ENCODE measurements at regions not wholly inside any gene's neighbourhood (a gene's known extent, or its start where the extent isn't known, plus 50 kb on each side); places are given as distances from the start of the nearest gene placed in this dataset.
A peak's percentile ranks its signal among the peaks of the same experiment; 100 is the strongest.
"Not testable (repeated sequence)": the region's sequence is repeated elsewhere in the genome, so short reads cannot be mapped to it uniquely, and the experiment has no call there.

DNA sequence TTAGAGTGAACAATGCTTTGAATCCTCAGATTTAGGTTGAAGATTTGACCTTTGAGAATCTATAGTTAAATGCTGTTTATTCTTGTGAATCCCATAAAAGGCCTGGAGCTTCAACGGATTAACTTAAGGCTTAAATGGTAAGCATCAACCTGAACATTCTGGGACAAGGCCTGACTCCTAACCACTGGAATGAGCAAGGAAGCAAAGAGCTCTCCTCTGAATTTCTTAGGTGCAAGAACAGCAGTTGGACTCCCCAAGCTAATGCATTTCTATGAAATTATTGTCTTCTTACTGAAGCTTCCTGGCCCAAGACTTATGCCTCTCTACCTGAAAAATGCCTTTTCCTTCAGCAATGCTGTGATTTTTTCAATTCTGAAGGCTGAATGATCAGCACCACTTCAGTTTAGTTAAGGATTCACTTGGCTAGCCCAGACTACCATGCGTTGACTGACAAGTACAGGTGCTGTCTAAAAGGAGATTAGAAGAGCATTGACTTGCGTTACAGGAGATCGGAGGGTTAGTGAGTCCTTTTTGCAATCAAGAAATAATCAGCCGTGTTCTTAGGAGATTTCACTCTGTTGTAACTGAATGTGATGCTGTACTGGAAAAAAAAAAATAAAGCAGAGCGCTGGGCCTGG, 178.5 kb downstream of the ZC3H11B start:
- DNase-seq (ENCODE audit: low read depth in 1 of 2, low spot score in 1 of 2): no peak

DNA sequence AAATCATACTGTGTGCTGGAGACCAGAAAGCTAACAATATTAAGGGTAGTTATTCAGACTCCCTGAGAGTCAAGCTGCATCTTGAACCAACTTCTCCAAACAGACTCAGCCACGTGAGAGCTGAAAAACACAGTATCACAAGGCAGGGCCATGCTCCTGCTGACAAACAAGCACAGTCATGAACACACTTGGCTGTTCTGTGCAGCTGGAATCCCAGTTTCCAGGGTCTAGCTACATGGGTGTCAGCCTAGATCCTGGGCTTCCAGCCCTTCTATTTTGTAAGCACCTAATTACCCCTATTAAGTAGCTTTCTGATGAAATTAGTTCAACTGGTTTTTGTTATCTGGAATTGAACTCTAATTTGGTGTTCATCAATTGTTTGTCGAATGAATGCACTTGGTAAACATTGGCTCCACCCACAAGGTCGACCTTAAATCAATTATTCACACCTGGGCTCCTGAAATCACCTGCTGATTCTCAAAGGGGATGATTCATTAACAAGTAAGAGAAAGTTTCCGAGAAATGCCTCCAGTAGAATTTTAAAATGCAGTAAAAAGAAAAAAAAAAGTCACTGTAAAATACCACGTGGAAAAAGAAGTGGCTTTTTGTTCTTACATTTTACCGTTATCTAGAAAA, 179.3 kb downstream of the ZC3H11B start:
- no peak for DNase-seq (ENCODE audit: low read depth in 1 of 2, low spot score in 1 of 2)

DNA sequence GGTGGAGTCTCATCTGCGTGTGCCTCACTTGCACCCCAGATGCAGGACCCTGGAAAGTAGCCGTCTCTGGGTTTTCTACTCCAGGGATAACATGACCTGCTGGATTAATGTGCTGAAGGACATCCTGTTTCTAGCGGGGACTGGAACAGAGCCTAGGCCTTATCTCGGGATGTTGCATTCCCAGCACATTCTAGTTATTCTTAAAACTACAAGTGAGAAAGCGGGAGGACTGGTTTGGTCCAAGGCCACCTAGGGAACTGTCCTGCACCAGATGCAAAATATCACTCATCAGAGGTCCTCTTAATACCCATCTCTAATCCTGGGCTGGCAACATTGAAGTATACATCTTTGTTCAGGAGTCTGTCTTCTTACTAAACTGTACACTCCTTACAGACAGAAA, 179.9 kb downstream of the ZC3H11B start:
- DNase-seq (ENCODE audit: low read depth in 1 of 2, low spot score in 1 of 2): no peak

DNA sequence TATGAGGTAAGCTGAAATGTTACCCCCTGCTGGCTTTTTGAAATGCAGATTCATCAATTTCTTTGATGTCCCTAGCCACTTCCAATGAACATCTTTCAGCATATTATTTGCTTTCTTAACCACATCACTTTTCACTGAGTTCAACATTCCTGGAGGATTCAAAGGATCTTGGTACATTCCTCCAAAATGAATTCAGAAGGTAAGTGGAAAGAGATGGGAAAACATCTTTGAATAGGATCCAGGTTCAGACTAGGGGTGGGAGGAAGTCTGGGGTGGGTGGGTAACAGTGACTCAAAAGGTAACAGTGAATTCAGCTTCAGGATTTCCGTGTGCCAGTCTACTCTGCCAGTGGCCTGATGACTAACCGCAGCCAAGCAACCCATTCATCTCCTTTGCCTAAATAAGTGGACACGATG, 180.7 kb downstream of the ZC3H11B start:
- no peak for DNase-seq (ENCODE audit: low read depth in 1 of 2, low spot score in 1 of 2)

DNA sequence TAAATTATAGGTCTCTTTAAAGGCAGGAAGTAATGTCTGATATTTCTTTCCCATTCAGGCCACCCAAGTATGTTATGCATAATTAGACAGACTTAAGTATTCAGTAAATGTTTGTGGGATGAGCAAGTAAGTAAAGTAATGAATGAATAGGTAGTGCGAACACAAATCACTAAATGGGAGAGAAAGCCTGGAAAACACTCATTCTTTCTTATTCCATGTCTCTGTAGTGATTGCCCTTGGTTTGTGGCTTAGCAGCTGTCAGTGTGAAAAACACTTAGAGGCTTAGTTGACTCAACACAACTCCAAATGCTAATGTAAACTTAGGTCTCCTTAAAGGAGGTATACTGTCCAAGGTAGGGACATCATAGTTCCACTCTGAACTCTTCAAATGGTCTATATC, 182.5 kb downstream of the ZC3H11B start:
- DNase-seq (ENCODE audit: low read depth in 1 of 2, low spot score in 1 of 2): no peak

DNA sequence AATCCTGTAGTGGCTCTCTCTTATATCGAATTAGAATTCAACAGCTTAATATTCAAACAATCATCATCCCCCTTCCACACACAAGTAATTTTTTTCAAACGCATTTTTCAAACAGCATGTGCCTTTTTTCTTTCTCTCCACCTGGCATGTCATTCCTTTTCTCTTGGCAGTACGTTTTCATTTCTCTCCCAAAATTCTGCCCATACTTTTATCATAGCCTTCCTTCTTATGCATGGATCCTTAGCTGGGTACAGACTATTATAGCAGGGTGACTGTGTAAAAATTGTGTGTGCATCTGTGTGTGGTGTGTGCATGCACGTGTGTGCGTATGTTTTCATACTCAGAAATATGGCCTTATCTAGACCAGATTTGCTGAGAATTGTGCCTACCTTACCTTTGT, 184.3 kb downstream of the ZC3H11B start:
- DNase-seq (ENCODE audit: low read depth in 1 of 2, low spot score in 1 of 2): no peak

DNA sequence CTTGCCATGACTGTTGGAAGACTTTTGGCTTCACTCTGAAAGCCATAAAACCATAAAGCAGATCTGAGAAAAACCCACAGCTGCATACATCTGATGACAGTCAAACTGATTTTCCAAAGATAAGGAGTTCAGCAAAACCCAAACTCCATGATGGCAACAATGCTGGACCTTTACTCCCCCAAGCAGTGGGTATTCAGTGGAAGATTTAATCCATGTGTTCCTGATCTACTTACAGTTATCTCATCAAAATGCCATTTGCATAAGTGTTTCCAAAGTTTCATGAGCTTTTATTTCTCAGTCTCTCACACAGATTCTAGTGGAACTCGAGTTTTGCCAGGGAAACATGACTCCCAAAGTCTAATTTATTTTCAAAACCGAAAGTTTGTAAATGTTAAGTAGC, 184.9 kb downstream of the ZC3H11B start:
- no peak for DNase-seq (ENCODE audit: low read depth in 1 of 2, low spot score in 1 of 2)

DNA sequence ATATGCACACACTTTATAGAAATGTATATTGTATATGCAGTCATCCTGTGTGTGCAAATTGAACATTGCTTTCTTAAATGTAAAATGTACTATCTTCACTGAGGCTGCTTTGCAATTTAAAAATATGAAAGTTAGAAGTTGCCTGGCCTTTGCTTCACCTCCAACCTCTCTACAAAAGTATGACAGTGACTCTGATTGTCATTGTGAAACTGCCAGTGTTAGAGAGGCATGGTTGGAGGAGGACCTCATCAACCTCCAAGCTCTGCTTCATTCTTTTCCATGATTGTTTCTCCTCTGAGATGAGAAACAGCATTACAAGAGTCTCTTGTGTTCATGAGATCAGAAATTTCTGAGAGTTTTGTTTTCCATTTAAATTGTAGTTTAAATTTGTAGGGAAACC, 185.5 kb downstream of the ZC3H11B start:
- DNase-seq (ENCODE audit: low read depth in 1 of 2, low spot score in 1 of 2): no peak

DNA sequence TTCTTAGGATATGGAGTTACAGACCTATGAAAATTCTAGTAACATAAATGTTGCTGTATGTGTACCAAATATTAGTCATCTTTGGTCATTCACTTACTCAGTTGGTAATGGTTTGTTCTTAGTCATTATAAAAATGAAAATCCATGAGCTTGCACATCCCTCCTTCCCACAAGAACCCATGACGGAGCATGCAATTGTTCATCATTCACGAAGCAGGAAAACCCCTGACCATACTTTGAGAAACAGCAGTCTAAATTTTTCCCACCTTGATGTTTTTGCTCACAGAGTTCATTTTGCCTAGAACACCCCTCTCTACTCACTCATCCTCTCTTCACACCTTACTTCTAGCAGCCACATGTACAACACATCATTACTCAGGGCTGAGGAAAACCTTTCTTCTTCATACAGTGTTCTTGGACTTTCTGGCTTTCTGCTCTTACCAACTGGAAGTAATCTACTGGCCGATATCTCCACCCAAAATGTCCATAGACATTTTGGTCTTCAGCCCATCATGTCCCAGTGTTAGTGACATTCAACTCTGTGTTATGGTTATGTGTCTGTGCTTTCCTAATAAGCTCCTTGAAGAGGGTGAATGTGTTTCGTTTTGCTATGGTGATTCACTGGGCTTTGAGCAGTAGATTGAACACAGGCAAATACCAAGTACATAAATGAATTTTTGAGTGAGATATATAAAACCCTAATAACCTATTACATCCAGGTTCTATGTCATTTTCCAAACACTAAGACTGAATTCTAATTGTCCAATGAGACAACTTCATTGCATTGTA, 189.9 kb downstream of the ZC3H11B start:
- DNase-seq (ENCODE audit: low read depth in 1 of 2, low spot score in 1 of 2): no peak

DNA sequence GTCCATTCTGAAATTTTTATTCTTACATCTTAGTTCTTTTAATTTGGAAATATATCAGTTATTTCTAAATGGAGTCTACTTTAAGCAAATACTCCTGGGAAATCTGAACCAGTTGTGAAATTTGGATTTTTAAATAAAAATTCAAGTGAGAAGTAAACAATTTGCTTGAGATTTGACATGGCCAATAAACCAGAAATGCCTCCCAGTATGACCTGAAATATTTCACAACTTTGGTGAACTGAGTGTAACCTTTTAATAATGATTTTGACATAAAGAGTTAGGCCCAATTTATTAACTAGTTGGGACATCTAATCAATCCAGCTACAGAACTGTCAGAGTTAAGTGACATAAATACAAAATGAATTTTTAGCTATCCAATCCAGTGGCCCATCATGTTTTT, 192.0 kb downstream of the ZC3H11B start:
- DNase-seq (ENCODE audit: low read depth in 1 of 2, low spot score in 1 of 2): no peak

DNA sequence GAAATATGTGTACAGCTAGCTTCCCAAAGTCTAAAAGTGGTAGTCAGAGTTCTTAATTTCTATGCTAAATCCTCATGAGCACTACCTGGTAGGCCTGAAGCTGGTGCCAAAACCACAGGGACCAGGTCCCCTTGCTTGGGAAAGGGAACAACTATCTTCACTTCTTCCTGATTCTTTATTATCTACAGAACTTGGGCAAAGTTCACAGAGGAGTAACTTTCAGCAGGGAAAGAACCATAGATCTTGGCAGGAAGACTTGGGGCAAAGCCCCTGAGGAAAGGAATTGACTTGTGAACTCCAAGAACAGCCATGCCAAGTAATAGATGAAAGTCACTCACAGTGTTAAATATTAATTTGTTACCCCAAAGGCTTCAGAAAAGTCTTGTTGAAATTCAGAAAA, 193.0 kb downstream of the ZC3H11B start:
- no peak for DNase-seq (ENCODE audit: low read depth in 1 of 2, low spot score in 1 of 2)

DNA sequence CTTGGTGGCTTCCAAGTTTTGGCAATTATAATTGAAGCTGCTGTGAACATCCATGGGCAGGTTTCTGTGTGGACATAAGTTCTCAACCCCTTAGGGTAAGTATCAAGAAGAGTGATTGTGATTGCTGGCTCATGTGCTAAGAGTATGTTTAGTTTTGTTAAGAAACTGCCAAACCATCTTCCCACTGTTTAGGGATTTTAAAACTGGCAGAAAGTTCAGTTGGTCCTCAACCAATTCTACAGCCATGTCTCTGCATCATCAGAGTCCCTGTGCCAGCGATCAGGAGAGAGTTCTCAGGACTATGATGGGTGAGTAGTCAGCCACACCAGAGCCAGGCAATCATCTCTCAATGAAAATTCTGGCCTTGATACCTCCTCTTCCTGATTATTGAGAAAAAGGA, 193.8 kb downstream of the ZC3H11B start:
- no peak for DNase-seq (ENCODE audit: low read depth in 1 of 2, low spot score in 1 of 2)

DNA sequence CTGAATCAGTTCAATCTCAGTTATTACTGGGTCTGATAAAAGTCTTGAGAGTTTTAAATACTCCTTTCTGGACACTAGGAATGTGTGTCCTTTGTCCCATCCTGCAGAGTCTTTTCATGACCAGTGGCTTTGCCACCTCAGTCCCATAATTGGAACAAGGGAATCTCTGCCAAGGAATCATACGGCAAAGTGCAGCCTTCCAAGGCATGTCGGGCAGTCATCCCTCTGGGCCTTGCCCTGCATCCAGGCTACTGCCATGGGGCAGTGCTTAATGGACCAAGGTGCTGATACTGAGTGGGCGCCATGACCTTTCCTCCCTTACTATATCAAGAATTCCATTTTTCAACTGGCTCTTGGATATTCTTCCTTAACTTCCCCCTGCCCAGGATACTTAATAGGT, 195.3 kb downstream of the ZC3H11B start:
- no peak for DNase-seq (ENCODE audit: low read depth in 1 of 2, low spot score in 1 of 2)

DNA sequence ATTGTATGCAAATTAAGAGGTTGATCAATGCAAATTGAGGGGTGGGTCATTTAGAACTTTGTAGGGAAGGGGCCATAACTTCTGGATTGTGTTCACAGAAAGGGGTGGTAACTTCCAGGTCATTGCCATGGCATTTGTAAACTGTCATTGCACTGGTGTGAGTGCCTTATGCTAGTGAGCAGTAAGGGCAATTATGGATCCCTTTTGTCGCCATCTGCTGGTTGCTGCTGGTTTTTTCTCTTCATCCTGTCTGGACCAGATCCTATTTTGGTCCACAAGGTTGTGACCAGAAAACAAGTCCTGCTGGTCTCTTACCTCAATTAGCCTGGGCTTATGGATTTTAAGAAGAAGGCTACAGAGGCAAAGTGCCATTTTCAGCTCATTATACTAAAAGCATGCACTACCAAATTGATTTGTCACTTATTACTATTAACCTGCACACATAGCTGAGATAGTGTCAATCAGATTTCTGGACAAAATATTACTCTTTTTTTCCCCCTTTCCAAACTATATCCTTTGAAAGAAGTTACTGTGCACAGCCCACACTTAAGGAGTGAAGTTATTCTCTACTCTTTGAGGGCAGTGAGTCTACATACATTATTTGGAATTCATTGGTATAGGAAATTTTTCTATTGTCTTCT, 196.2 kb downstream of the ZC3H11B start:
- peak; percentile 27 to 33 for DNase-seq (ENCODE audit: low read depth in 1 of 2, low spot score in 1 of 2)

DNA sequence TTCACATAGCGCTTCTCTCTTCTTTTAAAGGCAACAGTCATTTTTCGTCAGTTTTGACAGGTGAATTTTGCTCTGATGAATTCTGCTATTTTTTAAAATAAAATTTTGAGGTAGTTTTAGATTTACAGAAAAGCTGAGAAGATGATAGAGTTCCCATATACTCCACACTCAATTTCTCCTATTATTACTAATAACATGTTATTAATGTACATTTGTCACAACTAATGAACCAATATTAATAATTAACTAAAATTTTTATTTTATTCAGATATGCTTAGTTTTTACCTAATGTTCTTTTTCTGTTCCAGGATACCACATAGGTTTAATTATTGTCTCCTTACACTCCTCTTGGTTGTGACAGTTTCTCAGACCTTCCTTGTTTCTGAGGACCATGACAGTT, 197.0 kb downstream of the ZC3H11B start:
- DNase-seq (ENCODE audit: low read depth in 1 of 2, low spot score in 1 of 2): no peak

DNA sequence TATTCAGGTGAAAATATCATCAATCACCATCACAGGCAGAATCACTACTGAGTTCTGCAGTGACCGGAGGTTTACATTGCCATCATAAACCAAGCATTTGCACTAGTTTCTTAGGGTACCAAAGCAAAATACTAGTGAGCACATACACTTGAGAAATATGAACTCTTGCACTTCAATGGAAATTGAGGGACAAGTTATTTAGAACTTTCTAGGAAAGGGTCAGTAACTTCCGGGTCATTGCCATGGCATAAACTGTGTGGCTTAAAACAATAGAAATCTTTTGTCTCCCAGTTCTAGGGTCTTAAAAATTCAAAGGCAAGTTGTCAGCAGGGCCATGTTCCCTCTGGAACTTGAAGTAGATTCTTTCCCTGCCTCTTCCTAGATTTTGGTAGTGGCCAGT, 197.5 kb downstream of the ZC3H11B start:
- no peak for DNase-seq (ENCODE audit: low read depth in 1 of 2, low spot score in 1 of 2)

DNA sequence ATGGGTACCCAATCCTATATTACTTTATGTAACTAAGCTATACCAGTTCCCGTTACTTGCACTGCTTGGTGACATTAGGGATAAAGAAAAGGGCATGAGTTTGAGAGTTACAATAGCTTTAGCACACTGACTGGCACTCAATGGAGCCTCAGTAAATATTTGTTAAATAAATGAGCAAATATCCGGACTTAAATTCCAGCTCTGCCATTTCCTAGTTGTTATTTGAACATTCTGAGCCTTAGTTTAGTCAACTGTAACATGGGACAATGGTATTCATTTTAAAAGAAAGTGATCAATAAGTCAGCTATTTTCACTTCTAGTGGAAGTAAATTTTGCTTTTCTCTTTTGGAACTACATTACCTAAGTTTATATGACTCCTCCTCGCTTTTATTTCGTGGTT, 198.7 kb downstream of the ZC3H11B start:
- DNase-seq (ENCODE audit: low read depth in 1 of 2, low spot score in 1 of 2): no peak

DNA sequence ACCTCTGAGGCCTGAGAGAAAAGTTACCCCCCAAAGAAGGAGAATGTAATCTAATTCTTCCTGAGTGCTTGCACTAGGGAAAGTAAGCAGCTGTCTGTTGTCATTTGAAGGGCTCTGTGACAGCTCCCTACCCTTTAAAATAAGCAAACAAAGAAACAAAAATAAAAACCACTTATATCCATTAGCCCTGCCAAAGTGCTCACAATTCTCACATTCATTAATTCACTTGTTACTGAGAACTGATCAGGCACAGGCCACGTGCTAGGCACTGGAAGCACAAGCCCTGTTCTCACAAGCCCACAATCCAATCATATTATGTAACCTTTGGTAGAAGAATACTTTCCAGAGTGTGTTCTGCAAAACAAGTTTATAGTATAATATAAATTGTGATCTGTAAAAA, 199.4 kb downstream of the ZC3H11B start:
- DNase-seq (ENCODE audit: low read depth in 1 of 2, low spot score in 1 of 2): no peak

DNA sequence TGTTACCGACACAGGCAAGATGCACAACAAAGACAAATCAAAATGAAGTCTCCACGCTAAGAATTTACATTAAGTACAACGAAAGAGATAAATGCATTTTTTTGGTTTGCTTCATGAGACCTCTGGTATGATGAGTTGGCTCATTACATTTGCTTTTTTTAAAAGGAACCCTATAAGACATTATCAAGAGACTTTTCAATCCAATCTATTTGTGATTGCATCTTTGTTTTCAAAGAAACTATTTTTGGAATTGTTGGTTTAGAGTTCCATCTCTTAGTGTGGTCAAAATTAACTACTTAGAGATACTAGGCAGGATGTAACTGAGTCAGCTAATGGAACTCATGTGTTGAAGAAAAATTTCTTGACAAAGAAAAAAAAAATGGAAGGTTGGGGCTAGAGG, 200.1 kb downstream of the ZC3H11B start:
- no peak for DNase-seq (ENCODE audit: low read depth in 1 of 2, low spot score in 1 of 2)

DNA sequence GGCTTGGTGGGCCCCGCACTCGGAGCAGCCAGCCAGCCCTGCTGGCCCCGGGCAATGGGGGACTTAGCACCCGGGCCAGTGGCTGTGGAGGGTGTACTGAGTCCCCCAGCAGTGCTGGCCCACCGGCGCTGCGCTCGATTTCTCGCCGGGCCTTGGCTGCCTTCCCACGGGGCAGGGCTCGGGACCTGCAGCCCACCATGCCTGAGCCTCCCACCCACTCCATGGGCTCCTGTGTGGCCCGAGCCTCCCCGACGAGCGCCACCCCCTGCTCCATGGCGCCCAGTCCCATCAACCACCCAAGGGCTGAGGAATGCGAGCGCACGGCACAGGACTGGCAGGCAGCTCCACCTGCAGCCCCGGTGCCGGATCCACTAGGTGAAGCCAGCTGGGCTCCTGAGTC, 202.2 kb downstream of the ZC3H11B start:
- not testable (repeated sequence) for DNase-seq (ENCODE audit: low read depth in 1 of 2, low spot score in 1 of 2)

DNA sequence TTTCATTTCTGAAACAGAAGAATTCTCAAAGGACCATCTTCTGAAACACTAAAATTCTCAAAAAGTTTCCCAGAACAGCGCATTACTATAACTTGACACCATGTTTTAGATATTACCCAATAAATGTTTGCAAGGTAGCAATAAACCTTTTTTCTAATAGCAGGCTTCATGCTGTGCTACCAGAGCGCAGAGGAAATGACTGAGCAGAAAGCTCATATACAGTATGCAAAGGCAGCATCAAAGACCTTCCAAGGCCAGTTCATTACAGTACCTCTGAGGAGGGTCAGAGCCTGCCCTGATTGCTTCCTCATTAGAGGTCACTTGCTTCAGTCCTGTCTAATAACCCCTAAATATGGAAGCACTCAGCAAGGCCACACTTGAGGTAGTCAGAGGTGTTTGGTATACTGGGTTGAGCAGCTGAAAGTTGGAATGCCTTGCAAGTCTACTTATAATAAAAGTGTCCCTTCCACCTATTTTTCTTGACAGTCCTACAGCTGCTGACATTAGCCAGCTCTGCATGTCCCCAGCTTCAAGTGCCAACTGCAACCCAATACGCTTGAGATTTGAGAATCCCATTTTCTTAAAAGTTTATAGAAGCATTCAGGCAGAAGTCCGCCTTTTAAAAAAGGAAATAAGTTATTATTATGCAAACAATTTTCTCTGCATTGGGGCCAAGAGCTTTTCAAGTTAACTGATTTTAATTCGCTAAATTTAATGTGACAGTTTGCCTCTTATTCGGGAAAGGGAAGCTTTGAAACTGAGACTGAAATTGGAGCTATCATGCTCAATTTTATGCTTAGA, 207.2 kb downstream of the ZC3H11B start:
- no peak for DNase-seq (ENCODE audit: low read depth in 1 of 2, low spot score in 1 of 2)

Data from activated CD4-positive, alpha-beta T cell treated with anti-CD3 and anti-CD28 coated beads, Interleukin-2, amount 50 U/mL, for 24 hours (primary cell).